AG09319 (cell line): ENCODE measurements at regions not wholly inside any gene's neighbourhood (a gene's known extent, or its start where the extent isn't known, plus 50 kb on each side); places are given as distances from the start of the nearest gene placed in this dataset.

Source experiments
- DNase-seq: peaks from one replicate; pipeline ENCODE4 v3.0.0-alpha.2; 2010; ENCODE audit warnings: low read depth; ENCODE audit errors: extremely low read depth
- CTCF ChIP-seq: IDR thresholded peaks from 2 replicates; pipeline ENCODE4 v1.5.1; 2011; ENCODE audit warnings: low read depth, mild to moderate bottlenecking, inconsistent platforms, low read length, moderate library complexity

- DNase-seq, result no peak
- TF ChIP-seq CTCF, result no peak
These were observed 68.5 kb upstream of the PLXNA2 start for GRCh38 chr1:208312706-208313105.

- no peak for TF ChIP-seq CTCF
- DNase-seq, result no peak
These were observed 70.2 kb upstream of the PLXNA2 start for GRCh38 chr1:208314431-208314830.

GRCh38 chr1:208318150-208318734 lies 74.1 kb upstream of the PLXNA2 start:
- TF ChIP-seq CTCF, result no peak

GRCh38 chr1:208324005-208324404 lies 79.8 kb upstream of the PLXNA2 start:
- TF ChIP-seq CTCF, result no peak
- no peak for DNase-seq

More at GRCh38 chr1:208318150-208318734, 74.1 kb upstream of the PLXNA2 start:
- DNase-seq, result no peak

GRCh38 chr1:208326033-208326432 lies 81.8 kb upstream of the PLXNA2 start:
- DNase-seq, result no peak

GRCh38 chr1:208329300-208329699 lies 85.1 kb upstream of the PLXNA2 start:
- DNase-seq, result no peak
- no peak for TF ChIP-seq CTCF

More at GRCh38 chr1:208326033-208326432, 81.8 kb upstream of the PLXNA2 start:
- no peak for TF ChIP-seq CTCF

GRCh38 chr1:208332036-208332773 lies 88.0 kb upstream of the PLXNA2 start:
- no peak for DNase-seq
- TF ChIP-seq CTCF, result no peak
